HepG2 (cell line): ENCODE measurements at regions not wholly inside any gene's neighbourhood (a gene's known extent, or its start where the extent isn't known, plus 50 kb on each side); places are given as distances from the start of the nearest gene placed in this dataset.

Experiments used
- ATAC-seq: fragments of 200-7000 bp; cut with Tn5 transposase; 3 replicates; pipeline ENCODE4 v1.9.1; 2020; ENCODE audit warnings: mild to moderate bottlenecking, moderate library complexity
- BruUV-seq: library from RNA; stranded (reverse); fragments of 400-500 nt; replicated peaks from 2 replicates; lab custom pipeline; 2021; lab: Mats Ljungman, UMichigan
- CTCF ChIA-PET: fragments of 300-600 bp; formaldehyde crosslinking; extraction: SDS; loops from one replicate; lab custom pipeline; 2021; ENCODE audit warnings: low total read pairs, inconsistent platforms, low intra/inter-chr PET ratio; lab: Yijun Ruan, JAX
- POLR2A ChIA-PET: fragments of 350-600 bp; sonication (Branson Sonifier 250); formaldehyde crosslinking; loops from one replicate; lab custom pipeline; 2020; ENCODE audit warnings: antibody characterized with exemption, inconsistent platforms; lab: Yijun Ruan, JAX
- DNase-seq: peaks from one replicate; pipeline ENCODE4 v3.0.0-alpha.2; 2015; ENCODE audit warnings: low spot score
- FAIRE-seq: peaks from 3 replicates; lab custom pipeline; 2011; peaks lifted over from hg19 to GRCh38; lab: Jason Lieb, UNC
- H2AFZ ChIP-seq: one replicate; pipeline ENCODE4 v1.6.1; 2011; ENCODE audit warnings: low read length, inconsistent platforms
- H3K27ac ChIP-seq: fragments of 300-600 bp; 3 replicates; pipeline ENCODE4 v1.8.0; 2011; ENCODE audit warnings: mixed run types, mild to moderate bottlenecking, mixed read lengths, low read length, inconsistent platforms; ENCODE audit not compliant: insufficient read depth; ENCODE audit errors: extremely low read length
- H3K27me3 ChIP-seq, 2 experiments: fragments of 200-600 bp in 1 of 2; 2 replicates in 1 of 2; 3 replicates in 1 of 2; pipeline versions ENCODE4 v1.6.0 to v1.8.0; 2011; ENCODE audit warnings: low read length in 2 of 2, mild to moderate bottlenecking in 2 of 2, moderate library complexity in 2 of 2, inconsistent platforms in 1 of 2; ENCODE audit not compliant: insufficient read depth in 2 of 2, control insufficient read depth in 1 of 2
- H3K36me3 ChIP-seq, 2 experiments: fragments of 200-600 bp in 1 of 2; replicated peaks in 1 of 2; 2 replicates in 1 of 2; 3 replicates in 1 of 2; pipeline versions ENCODE4 v1.5.1 to v1.8.0; 2011; ENCODE audit warnings: low read length in 2 of 2, inconsistent platforms in 1 of 2; ENCODE audit not compliant: insufficient read depth in 2 of 2, control insufficient read depth in 1 of 2
- H3K4me1 ChIP-seq: 2 replicates; pipeline ENCODE4 v1.5.1; 2012; ENCODE audit warnings: low read length, inconsistent platforms; ENCODE audit not compliant: insufficient read depth
- H3K4me2 ChIP-seq: 2 replicates; pipeline ENCODE4 v1.6.0; 2011; ENCODE audit warnings: low read depth, low read length, inconsistent platforms
- H3K4me3 ChIP-seq, 3 experiments: fragments of 200-600 bp in 1 of 3; sonication (generic), shearing (Covaris generic) in 1 of 3; replicated peaks in 1 of 3; 2 replicates each; pipeline ENCODE4 v1.5.1; 2011 to 2016; ENCODE audit warnings: low read length in 3 of 3, inconsistent platforms in 2 of 3, low read depth in 2 of 3, mild to moderate bottlenecking in 2 of 3, control low read depth in 1 of 3, mixed read lengths in 1 of 3; ENCODE audit not compliant: insufficient read depth in 1 of 3
- H3K79me2 ChIP-seq: one replicate; pipeline ENCODE4 v1.6.1; 2011; ENCODE audit warnings: low read length, inconsistent platforms; ENCODE audit not compliant: insufficient read depth
- H3K9ac ChIP-seq: 2 replicates; pipeline ENCODE4 v1.6.0; 2011; ENCODE audit warnings: mild to moderate bottlenecking, low read depth, low read length, inconsistent platforms; ENCODE audit not compliant: insufficient read depth
- H3K9me3 ChIP-seq: 2 replicates; pipeline ENCODE4 v1.5.1; 2012; ENCODE audit warnings: mild to moderate bottlenecking, low read length
- H4K20me1 ChIP-seq: 2 replicates; pipeline ENCODE4 v1.6.0; 2011; ENCODE audit warnings: inconsistent platforms, mild to moderate bottlenecking, low read length, moderate library complexity; ENCODE audit not compliant: insufficient read depth
- CCAR2 ChIP-seq: fragments of 200-400 bp; formaldehyde crosslinking; optimal IDR thresholded peaks from 2 replicates; pipeline ENCODE3; 2018; ENCODE audit warnings: low read depth, mild to moderate bottlenecking, low read length, moderate library complexity
- HNRNPUL1 ChIP-seq: fragments of 200-400 bp; formaldehyde crosslinking; IDR thresholded peaks from 2 replicates; pipeline ENCODE4 v1.6.1; 2017; ENCODE audit warnings: low read depth, mild to moderate bottlenecking, low read length, moderate library complexity
- KLF15 ChIP-seq: sonication (generic); formaldehyde crosslinking; IDR thresholded peaks from 2 replicates; pipeline ENCODE4 v1.8.1; 2023; ENCODE audit warnings: borderline replicate concordance, mild to moderate bottlenecking, inconsistent platforms, missing genetic modification reagents, mixed read lengths
- RNF219 ChIP-seq: sonication (generic); formaldehyde crosslinking; IDR thresholded peaks from 2 replicates; pipeline ENCODE4 v1.5.0; 2020; ENCODE audit warnings: mild to moderate bottlenecking, missing genetic modification reagents
- TMF1 ChIP-seq: sonication (generic); formaldehyde crosslinking; IDR thresholded peaks from 2 replicates; pipeline ENCODE4 v1.8.1; 2022; ENCODE audit warnings: low read depth, missing genetic modification reagents
- ZBTB3 ChIP-seq: sonication (generic); formaldehyde crosslinking; IDR thresholded peaks from 2 replicates; pipeline ENCODE4 v1.4.0; 2020; ENCODE audit warnings: low read depth, mild to moderate bottlenecking, moderate library complexity, missing genetic modification reagents, borderline replicate concordance
- ZNF543 ChIP-seq: sonication (generic); formaldehyde crosslinking; IDR thresholded peaks from 2 replicates; pipeline ENCODE4 v1.4.0; 2020; ENCODE audit warnings: mild to moderate bottlenecking, missing genetic modification reagents
- ZNF790 ChIP-seq: sonication (generic); formaldehyde crosslinking; IDR thresholded peaks from 2 replicates; pipeline ENCODE4 v1.8.0; 2022; ENCODE audit warnings: missing genetic modification reagents, mild to moderate bottlenecking, borderline replicate concordance
- WGBS: methylation state at CpG from one replicate; pipeline ENCODE4 v1.1.6; 2017; ENCODE audit warnings: low lambda C conversion rate; 5-methylcytosine and 5-hydroxymethylcytosine counted together
- in situ Hi-C: cut with HindIII; loops from 2 replicates; pipeline ENCODE4 v1.10.0; 2017; ENCODE audit warnings: low pct_unique_long_range_greater_than_20kb; ENCODE audit not compliant: extremely low pct_ligation_motif_present
- intact Hi-C: fragments of 100-400 bp; cut with micrococcal nuclease; formaldehyde crosslinking; loops from one replicate; pipeline ENCODE4 v1.10.0; 2022; ENCODE audit not compliant: unreplicated experiment
- TF ChIP-seq, protein P1 (sequence below): sonication (generic); formaldehyde crosslinking; IDR thresholded peaks from 2 replicates; pipeline ENCODE4 v1.5.0; 2020; ENCODE audit warnings: missing genetic modification reagents, mild to moderate bottlenecking, borderline replicate concordance
- TF ChIP-seq, protein P2 (sequence below): sonication (generic); formaldehyde crosslinking; IDR thresholded peaks from 2 replicates; pipeline ENCODE4 v1.8.1; 2023; ENCODE audit warnings: missing genetic modification reagents, inconsistent platforms, borderline replicate concordance
- TF ChIP-seq, protein P3 (sequence below): sonication (generic); formaldehyde crosslinking; IDR thresholded peaks from 2 replicates; pipeline ENCODE4 v1.5.0; 2020; ENCODE audit warnings: missing genetic modification reagents

DNA sequence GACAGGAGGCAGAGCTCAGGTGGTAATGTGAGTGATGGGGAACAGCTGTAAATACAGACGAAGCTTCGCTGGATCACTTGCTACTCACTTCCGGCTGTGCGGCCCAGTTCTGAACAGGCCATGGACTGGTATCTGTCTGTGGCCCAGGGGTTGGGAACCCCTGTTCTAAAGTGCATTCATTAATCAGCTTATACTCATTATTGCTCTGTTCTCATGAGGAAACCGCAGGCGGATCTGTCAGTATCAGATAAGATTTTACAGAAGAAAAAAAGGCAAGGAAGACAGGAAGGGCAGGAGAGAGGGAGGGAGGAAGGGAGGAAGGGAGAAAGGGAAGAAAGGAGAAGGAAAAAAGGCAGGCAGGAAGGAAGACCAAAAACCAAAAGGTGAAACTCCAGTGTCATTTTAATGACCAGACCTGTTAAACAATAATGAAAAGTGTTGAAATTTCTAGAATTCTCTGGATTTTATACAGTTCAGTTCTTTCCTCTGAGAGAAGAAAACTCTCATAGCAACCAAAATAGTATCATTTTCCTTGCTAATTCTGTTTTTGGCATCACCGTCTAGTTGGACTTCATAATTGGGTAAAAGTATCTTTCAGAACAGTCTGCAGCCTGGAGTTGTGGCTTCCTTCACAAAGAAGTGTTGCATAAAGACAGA lies 128.0 kb upstream of the PROK2 start:
- Histone ChIP-seq H3K4me1 (no peaks in the 10 kb centered on the region), H3K27ac (no peak overlapping the region)
- in situ Hi-C loops = no loop called here

More for the DNA sequence above, 128.0 kb upstream of the PROK2 start:
- intact Hi-C loops = no loop called here
- Histone ChIP-seq H3K4me2 (no peak overlapping the region), H3K9me3 (no peaks in the 10 kb centered on the region), H3K36me3 (no peaks in the 10 kb centered on the region), H2AFZ (no peak overlapping the region), H3K4me3 (no peak overlapping the region), H3K9ac (no peak overlapping the region), H3K27me3 (peaks cover 0 to 4% of the 10 kb centered on the region in 2 experiments; a peak in 3 of 5 replicates), H3K79me2 (no peaks in the 10 kb centered on the region), H4K20me1 (no peaks in the 10 kb centered on the region)
- TF ChIP-seq TMF1 (CRISPR knock-in tag) (no peak), KLF15 (CRISPR knock-in tag) (no peak), HNRNPUL1 (no peak), ZNF790 (CRISPR knock-in tag) (no peak), ZNF543 (no peak), CCAR2 (no peak), ZBTB3 (no peak), RNF219 (CRISPR knock-in tag) (no peak)
- TF ChIP-seq, protein P1, sequence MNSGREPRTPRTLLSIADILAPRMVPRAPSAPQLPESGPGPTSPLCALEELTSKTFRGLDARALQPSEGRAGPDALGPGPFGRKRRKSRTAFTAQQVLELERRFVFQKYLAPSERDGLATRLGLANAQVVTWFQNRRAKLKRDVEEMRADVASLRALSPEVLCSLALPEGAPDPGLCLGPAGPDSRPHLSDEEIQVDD (CRISPR knock-in tag) = no peak
- TF ChIP-seq, protein P2, sequence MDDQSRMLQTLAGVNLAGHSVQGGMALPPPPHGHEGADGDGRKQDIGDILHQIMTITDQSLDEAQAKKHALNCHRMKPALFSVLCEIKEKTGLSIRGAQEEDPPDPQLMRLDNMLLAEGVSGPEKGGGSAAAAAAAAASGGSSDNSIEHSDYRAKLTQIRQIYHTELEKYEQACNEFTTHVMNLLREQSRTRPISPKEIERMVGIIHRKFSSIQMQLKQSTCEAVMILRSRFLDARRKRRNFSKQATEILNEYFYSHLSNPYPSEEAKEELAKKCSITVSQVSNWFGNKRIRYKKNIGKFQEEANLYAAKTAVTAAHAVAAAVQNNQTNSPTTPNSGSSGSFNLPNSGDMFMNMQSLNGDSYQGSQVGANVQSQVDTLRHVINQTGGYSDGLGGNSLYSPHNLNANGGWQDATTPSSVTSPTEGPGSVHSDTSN = no peak
- TF ChIP-seq, protein P3, sequence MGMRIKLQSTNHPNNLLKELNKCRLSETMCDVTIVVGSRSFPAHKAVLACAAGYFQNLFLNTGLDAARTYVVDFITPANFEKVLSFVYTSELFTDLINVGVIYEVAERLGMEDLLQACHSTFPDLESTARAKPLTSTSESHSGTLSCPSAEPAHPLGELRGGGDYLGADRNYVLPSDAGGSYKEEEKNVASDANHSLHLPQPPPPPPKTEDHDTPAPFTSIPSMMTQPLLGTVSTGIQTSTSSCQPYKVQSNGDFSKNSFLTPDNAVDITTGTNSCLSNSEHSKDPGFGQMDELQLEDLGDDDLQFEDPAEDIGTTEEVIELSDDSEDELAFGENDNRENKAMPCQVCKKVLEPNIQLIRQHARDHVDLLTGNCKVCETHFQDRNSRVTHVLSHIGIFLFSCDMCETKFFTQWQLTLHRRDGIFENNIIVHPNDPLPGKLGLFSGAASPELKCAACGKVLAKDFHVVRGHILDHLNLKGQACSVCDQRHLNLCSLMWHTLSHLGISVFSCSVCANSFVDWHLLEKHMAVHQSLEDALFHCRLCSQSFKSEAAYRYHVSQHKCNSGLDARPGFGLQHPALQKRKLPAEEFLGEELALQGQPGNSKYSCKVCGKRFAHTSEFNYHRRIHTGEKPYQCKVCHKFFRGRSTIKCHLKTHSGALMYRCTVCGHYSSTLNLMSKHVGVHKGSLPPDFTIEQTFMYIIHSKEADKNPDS (CRISPR knock-in tag) = no peak
- no TSS peak for BruUV-seq
- ATAC-seq (no peak), FAIRE-seq (no peak), DNase-seq (no peak)
- 61% methylated on average over 7 of the region's 7 CpGs for WGBS
- CTCF ChIA-PET = no interaction called here
- POLR2A ChIA-PET = no interaction called here
